GM23338 (cell line): ENCODE measurements at regions not wholly inside any gene's neighbourhood (a gene's known extent, or its start where the extent isn't known, plus 50 kb on each side); places are given as distances from the start of the nearest gene placed in this dataset.

Experiments used
- ATAC-seq: fragments of 200-7000 bp; cut with Tn5 transposase; 3 replicates; pipeline ENCODE4 v1.9.1; 2020
- DNase-seq: peaks from one replicate; pipeline ENCODE4 v3.0.0-alpha.2; 2015; ENCODE audit warnings: low spot score
- H2AFZ ChIP-seq: fragments of 200-600 bp; sonication (generic); 2 replicates; pipeline ENCODE4 v1.8.0; 2016; ENCODE audit warnings: antibody characterized with exemption, mild to moderate bottlenecking, moderate library complexity
- H3F3A ChIP-seq: fragments of 200-600 bp; sonication (generic); replicated peaks from 2 replicates; pipeline ENCODE4 v1.8.0; 2017; ENCODE audit warnings: antibody characterized with exemption, mixed run types, low read depth
- H3K27ac ChIP-seq: fragments of 200-600 bp; sonication (generic); 2 replicates; pipeline ENCODE4 v1.6.1; 2016; ENCODE audit warnings: low read depth
- H3K27me3 ChIP-seq: fragments of 200-600 bp; sonication (generic); 2 replicates; pipeline ENCODE4 v1.8.0; 2016; ENCODE audit warnings: mild to moderate bottlenecking, mixed run types, moderate library complexity; ENCODE audit not compliant: insufficient read depth
- H3K36me3 ChIP-seq: fragments of 200-600 bp; sonication (generic); 2 replicates; pipeline ENCODE4 v1.8.0; 2016; ENCODE audit warnings: mild to moderate bottlenecking; ENCODE audit not compliant: insufficient read depth
- H3K4me1 ChIP-seq: fragments of 200-600 bp; sonication (generic); 2 replicates; pipeline ENCODE4 v1.8.0; 2016; ENCODE audit warnings: mild to moderate bottlenecking, moderate library complexity; ENCODE audit not compliant: insufficient read depth
- H3K4me2 ChIP-seq: fragments of 200-600 bp; sonication (generic); 2 replicates; pipeline ENCODE4 v1.7.1; 2017; ENCODE audit warnings: mixed run types
- H3K4me3 ChIP-seq: fragments of 200-600 bp; sonication (generic); 2 replicates; pipeline ENCODE4 v1.6.1; 2016; ENCODE audit warnings: mixed run types
- H3K79me2 ChIP-seq: fragments of 200-600 bp; sonication (generic); replicated peaks from 2 replicates; pipeline ENCODE4 v1.8.0; 2017; ENCODE audit warnings: mild to moderate bottlenecking; ENCODE audit not compliant: insufficient read depth
- H3K9me2 ChIP-seq: fragments of 200-600 bp; sonication (generic); 2 replicates; pipeline ENCODE4 v1.8.0; 2017; ENCODE audit not compliant: insufficient read depth
- H4K20me1 ChIP-seq: fragments of 200-600 bp; sonication (generic); replicated peaks from 2 replicates; pipeline ENCODE4 v1.8.0; 2017; ENCODE audit warnings: mild to moderate bottlenecking; ENCODE audit not compliant: insufficient read depth
- H3K27ac Mint-ChIP-seq: 2 replicates; pipeline ENCODE4 v1.8.0; 2020; ENCODE audit warnings: inconsistent platforms, mild to moderate bottlenecking, moderate library complexity, mixed read lengths
- H3K27me3 Mint-ChIP-seq: 3 replicates; pipeline ENCODE4 v1.8.0; 2022; ENCODE audit warnings: low read depth, mild to moderate bottlenecking, moderate library complexity, mixed read lengths, inconsistent platforms; ENCODE audit not compliant: insufficient read depth, poor library complexity
- H3K36me3 Mint-ChIP-seq: 3 replicates; pipeline ENCODE4 v1.8.0; 2021; ENCODE audit warnings: low read depth, mild to moderate bottlenecking, inconsistent platforms, moderate library complexity, mixed read lengths
- H3K4me1 Mint-ChIP-seq: 3 replicates; pipeline ENCODE4 v1.8.0; 2020; ENCODE audit warnings: mild to moderate bottlenecking, inconsistent platforms, mixed read lengths
- H3K4me3 Mint-ChIP-seq: 3 replicates; pipeline ENCODE4 v1.8.0; 2021; ENCODE audit warnings: moderate library complexity, mild to moderate bottlenecking, inconsistent platforms, mixed read lengths
- H3K9me3 Mint-ChIP-seq: 3 replicates; pipeline ENCODE4 v1.8.0; 2020; ENCODE audit warnings: moderate library complexity, mild to moderate bottlenecking, inconsistent platforms, mixed read lengths
- CTCF ChIP-seq, 2 experiments: fragments of 200-600 bp in 1 of 2; sonication (generic) in 1 of 2; conservative IDR thresholded peaks; 2 replicates each; pipeline versions ENCODE4 v1.5.1 to v1.6.1; 2016 to 2017; ENCODE audit warnings: antibody characterized with exemption in 2 of 2, low read depth in 2 of 2, mild to moderate bottlenecking in 2 of 2, moderate library complexity in 1 of 2
- NANOG ChIP-seq: IDR thresholded peaks from 2 replicates; pipeline ENCODE4 v1.6.1; 2016; ENCODE audit warnings: antibody characterized with exemption, borderline replicate concordance
- POLR2AphosphoS5 ChIP-seq: IDR thresholded peaks from 2 replicates; pipeline ENCODE4 v1.6.1; 2016; ENCODE audit warnings: antibody characterized with exemption, low read depth
- REST ChIP-seq: IDR thresholded peaks from one replicate; pipeline ENCODE4 v1.6.1; 2018; ENCODE audit warnings: antibody characterized with exemption; ENCODE audit not compliant: unreplicated experiment
- ZNF331 ChIP-seq: fragments of 250-450 bp; sonication (Bioruptor Pico); IDR thresholded peaks from 2 replicates; pipeline ENCODE4 v1.5.0; 2020; ENCODE audit warnings: low read depth, mild to moderate bottlenecking, moderate library complexity

- no peaks in the 10 kb centered on the region for H3K9me2 ChIP-seq
- no peaks in the 10 kb centered on the region for H3K36me3 Mint-ChIP-seq
- H2AFZ ChIP-seq: no peak overlapping the region
- no peaks in the 10 kb centered on the region for H4K20me1 ChIP-seq
- H3K9me3 Mint-ChIP-seq: no peaks in the 10 kb centered on the region
- H3K27me3 ChIP-seq: no peaks in the 10 kb centered on the region
- peaks cover 2% of the 10 kb centered on the region for H3K27me3 Mint-ChIP-seq
- no peak for TF ChIP-seq NANOG
- TF ChIP-seq POLR2AphosphoS5: no peak
- no peak for TF ChIP-seq ZNF331
- H3F3A ChIP-seq: no peaks in the 10 kb centered on the region
- H3K4me1 ChIP-seq: peaks cover 7% of the 10 kb centered on the region
- no peak overlapping the region for H3K27ac Mint-ChIP-seq
- DNase-seq (no peak), ATAC-seq (no peak)
- H3K27ac ChIP-seq: no peak overlapping the region
- no peak overlapping the region for H3K4me3 Mint-ChIP-seq
- H3K36me3 ChIP-seq: no peaks in the 10 kb centered on the region
- H3K79me2 ChIP-seq: no peaks in the 10 kb centered on the region
- H3K4me1 Mint-ChIP-seq: peaks cover 7% of the 10 kb centered on the region; the same call in 2 of the 3 replicates
- H3K4me3 ChIP-seq: no peak overlapping the region
- H3K4me2 ChIP-seq: no peak overlapping the region
Observed at GRCh38 chr2:56705713-56706112, 521.9 kb downstream of the CCDC85A start.

- peaks cover 2% of the 10 kb centered on the region for H3K27me3 Mint-ChIP-seq
- no peaks in the 10 kb centered on the region for H3K9me3 Mint-ChIP-seq
- H3K4me3 ChIP-seq: no peak overlapping the region
- H3K4me2 ChIP-seq: peak overlapping the region; percentile 49; the same call in 1 of the 2 replicates
- no peaks in the 10 kb centered on the region for H3K36me3 Mint-ChIP-seq
- no peak overlapping the region for H3K27ac Mint-ChIP-seq
- H3K79me2 ChIP-seq: no peaks in the 10 kb centered on the region
- H3K27me3 ChIP-seq: no peaks in the 10 kb centered on the region
- H3K4me1 ChIP-seq: peaks cover 7% of the 10 kb centered on the region
- no peak overlapping the region for H3K27ac ChIP-seq
- ATAC-seq (no peak), DNase-seq (no peak)
- H3K9me2 ChIP-seq: no peaks in the 10 kb centered on the region
- TF ChIP-seq REST (no peak), NANOG (peak; percentile 16; the same call in 1 of the 2 replicates)
- H3K36me3 ChIP-seq: no peaks in the 10 kb centered on the region
- peaks cover 7% of the 10 kb centered on the region; the same call in 2 of the 3 replicates for H3K4me1 Mint-ChIP-seq
- no peaks in the 10 kb centered on the region for H3F3A ChIP-seq
- no peak overlapping the region for H3K4me3 Mint-ChIP-seq
- H2AFZ ChIP-seq: no peak overlapping the region
- no peaks in the 10 kb centered on the region for H4K20me1 ChIP-seq
Observed at GRCh38 chr2:56707218-56707617, 523.4 kb downstream of the CCDC85A start.

- peak overlapping the region; percentile 49; the same call in 1 of the 2 replicates for H3K4me2 ChIP-seq
- no peaks in the 10 kb centered on the region for H3K36me3 Mint-ChIP-seq
- TF ChIP-seq POLR2AphosphoS5 (no peak), CTCF (conservative IDR thresholded peaks at IDR 0.05; ENCODE audit: low read depth in 2 of 2) (no peak)
- no peak overlapping the region for H2AFZ ChIP-seq
- H3K4me3 ChIP-seq: no peak overlapping the region
- no peaks in the 10 kb centered on the region for H3K79me2 ChIP-seq
- no peaks in the 10 kb centered on the region for H3K9me2 ChIP-seq
- H3K36me3 ChIP-seq: no peaks in the 10 kb centered on the region
- DNase-seq: no peak
- no peaks in the 10 kb centered on the region for H4K20me1 ChIP-seq
- no peaks in the 10 kb centered on the region for H3K9me3 Mint-ChIP-seq
- peaks cover 2% of the 10 kb centered on the region for H3K27me3 Mint-ChIP-seq
- no peaks in the 10 kb centered on the region for H3K27me3 ChIP-seq
- peaks cover 7% of the 10 kb centered on the region; the same call in 2 of the 3 replicates for H3K4me1 Mint-ChIP-seq
- no peaks in the 10 kb centered on the region for H3F3A ChIP-seq
- no peak for ATAC-seq
- no peak overlapping the region for H3K4me3 Mint-ChIP-seq
- H3K27ac Mint-ChIP-seq: no peak overlapping the region
- H3K27ac ChIP-seq: no peak overlapping the region
- H3K4me1 ChIP-seq: peaks cover 7% of the 10 kb centered on the region
Observed at GRCh38 chr2:56707650-56708049, 523.9 kb downstream of the CCDC85A start.
